ENCODE measurements at regions not wholly inside any gene's neighbourhood (a gene's known extent, or its start where the extent isn't known, plus 50 kb on each side); places are given as distances from the start of the nearest gene placed in this dataset.

DNA sequence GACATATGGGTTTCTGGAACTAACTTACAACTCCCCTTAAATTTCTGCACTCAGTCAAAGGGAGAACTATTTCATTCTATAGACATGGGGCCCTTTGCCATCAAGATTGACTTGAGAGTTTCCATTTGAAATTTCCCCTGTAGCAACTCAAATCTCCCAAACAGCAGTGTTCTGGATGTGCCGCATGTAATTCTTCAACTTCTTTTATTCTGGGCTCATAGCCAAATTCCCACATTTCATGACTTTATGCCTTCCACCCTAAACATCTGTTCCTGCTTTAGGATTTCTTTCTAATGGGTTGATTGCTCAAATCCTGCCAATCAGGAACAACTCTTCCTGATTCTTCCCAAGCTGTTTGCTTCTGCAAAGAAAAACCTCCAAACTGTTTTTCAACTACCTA lies 336.0 kb downstream of the TBC1D4 start:
- no peak overlapping the region for H3K4me3 ChIP-seq
- H3K4me1 ChIP-seq, result no peaks in the 10 kb centered on the region
- DNase-seq, result no peak
- H3K27ac ChIP-seq, result no peak overlapping the region
- no peak overlapping the region for H3K9ac ChIP-seq (ENCODE audit: low read depth in 2 of 2, low read length in 2 of 2)
- no peaks in the 10 kb centered on the region for H3K9me3 ChIP-seq
- H3K27me3 ChIP-seq, result no peaks in the 10 kb centered on the region
- intact Hi-C loops (cut with DNase I), result no loop called here
- no peaks in the 10 kb centered on the region for H3K36me3 ChIP-seq
- TF ChIP-seq, protein P1, sequence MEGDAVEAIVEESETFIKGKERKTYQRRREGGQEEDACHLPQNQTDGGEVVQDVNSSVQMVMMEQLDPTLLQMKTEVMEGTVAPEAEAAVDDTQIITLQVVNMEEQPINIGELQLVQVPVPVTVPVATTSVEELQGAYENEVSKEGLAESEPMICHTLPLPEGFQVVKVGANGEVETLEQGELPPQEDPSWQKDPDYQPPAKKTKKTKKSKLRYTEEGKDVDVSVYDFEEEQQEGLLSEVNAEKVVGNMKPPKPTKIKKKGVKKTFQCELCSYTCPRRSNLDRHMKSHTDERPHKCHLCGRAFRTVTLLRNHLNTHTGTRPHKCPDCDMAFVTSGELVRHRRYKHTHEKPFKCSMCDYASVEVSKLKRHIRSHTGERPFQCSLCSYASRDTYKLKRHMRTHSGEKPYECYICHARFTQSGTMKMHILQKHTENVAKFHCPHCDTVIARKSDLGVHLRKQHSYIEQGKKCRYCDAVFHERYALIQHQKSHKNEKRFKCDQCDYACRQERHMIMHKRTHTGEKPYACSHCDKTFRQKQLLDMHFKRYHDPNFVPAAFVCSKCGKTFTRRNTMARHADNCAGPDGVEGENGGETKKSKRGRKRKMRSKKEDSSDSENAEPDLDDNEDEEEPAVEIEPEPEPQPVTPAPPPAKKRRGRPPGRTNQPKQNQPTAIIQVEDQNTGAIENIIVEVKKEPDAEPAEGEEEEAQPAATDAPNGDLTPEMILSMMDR (IDR thresholded peaks at IDR 0.05), result no peak

DNA sequence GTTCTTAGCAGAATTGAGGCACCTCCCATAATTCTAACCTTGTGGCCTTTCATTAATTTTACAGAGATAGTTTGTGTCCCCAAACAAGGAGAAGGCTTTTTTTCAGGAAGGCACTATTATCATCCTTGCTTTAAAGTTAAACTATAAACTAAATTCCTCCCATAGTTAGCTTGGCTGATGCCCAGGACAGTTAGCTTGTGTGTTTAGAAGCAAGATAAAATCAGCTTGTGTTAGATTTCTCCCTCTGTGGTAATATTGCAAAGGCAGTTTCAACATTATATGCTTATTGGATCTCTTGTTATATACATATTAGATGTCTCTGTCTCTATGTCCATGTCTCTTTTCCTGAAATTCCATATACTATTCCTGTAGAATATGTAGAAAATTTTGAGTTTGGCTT lies 342.7 kb downstream of the TBC1D4 start:
- DNase-seq, result no peak
- H3K27me3 ChIP-seq, result no peaks in the 10 kb centered on the region
- intact Hi-C loops (cut with DNase I), result no loop called here
- H3K4me1 ChIP-seq, result no peaks in the 10 kb centered on the region
- TF ChIP-seq, protein P1 (IDR thresholded peaks at IDR 0.05), result no peak
- no peak overlapping the region for H3K9ac ChIP-seq (ENCODE audit: low read depth in 2 of 2, low read length in 2 of 2)
- no peak overlapping the region for H3K27ac ChIP-seq
- H3K4me3 ChIP-seq, result no peak overlapping the region
- no peaks in the 10 kb centered on the region for H3K36me3 ChIP-seq
- H3K9me3 ChIP-seq, result no peaks in the 10 kb centered on the region

DNA sequence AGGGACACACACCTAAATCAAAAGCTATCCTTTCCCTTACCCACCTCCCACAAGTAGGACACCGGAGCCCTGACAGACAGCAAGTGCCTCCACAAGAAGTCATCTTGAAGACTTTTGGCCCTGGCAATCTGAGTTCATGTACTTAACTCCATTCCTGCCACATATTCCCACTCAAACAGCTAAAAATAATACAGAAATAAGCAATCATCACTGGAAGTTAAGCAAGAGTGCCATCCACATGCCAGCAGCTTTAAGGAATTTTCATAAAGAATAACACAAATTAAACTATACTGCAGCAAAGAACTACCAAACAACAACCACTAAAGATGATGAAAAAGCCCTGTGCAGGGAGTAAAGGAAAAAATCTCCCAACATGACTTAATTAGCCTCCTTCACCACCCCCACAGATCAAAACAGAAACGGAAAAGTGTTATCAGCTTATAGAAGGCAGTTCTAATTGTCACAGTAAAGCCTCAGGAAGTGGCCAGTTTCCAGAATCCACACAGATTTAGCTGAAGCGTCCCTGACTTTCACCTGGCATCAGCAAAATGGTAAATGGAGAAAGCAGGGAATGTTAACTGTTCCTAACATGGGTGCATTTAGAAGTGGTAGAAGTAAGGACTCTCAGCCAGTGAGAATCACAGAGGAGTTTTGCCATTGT lies 343.9 kb downstream of the TBC1D4 start:
- intact Hi-C loops (cut with DNase I), result no loop called here
- no peaks in the 10 kb centered on the region for H3K27me3 ChIP-seq
- H3K9ac ChIP-seq (ENCODE audit: low read depth in 2 of 2, low read length in 2 of 2), result no peak overlapping the region
- TF ChIP-seq, protein P1 (IDR thresholded peaks at IDR 0.05), result no peak
- no peaks in the 10 kb centered on the region for H3K4me1 ChIP-seq
- H3K36me3 ChIP-seq, result no peaks in the 10 kb centered on the region
- DNase-seq, result no peak
- H3K27ac ChIP-seq, result no peak overlapping the region
- no peak overlapping the region for H3K4me3 ChIP-seq
- no peaks in the 10 kb centered on the region for H3K9me3 ChIP-seq

DNA sequence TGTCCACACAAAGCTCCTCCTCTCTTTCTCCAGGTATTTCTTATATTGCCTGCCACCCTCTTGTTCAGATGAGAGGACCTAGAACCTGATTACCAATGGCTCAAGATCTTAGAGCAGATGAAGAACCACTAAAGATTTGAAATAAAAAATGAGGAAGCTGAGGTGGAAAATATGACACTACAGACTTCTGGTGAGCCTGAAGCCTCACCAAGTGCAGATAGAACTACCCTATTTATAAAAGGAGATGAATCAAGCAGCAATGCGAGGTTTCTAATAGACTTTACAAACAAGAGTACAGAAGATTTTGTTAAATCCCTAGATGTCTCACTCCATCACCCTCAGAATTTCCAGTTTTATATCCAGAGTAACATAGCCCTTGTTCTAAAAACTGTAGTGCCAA lies 345.8 kb downstream of the TBC1D4 start:
- H3K36me3 ChIP-seq, result no peaks in the 10 kb centered on the region
- intact Hi-C loops (cut with DNase I), result no loop called here
- no peaks in the 10 kb centered on the region for H3K9me3 ChIP-seq
- H3K4me1 ChIP-seq, result no peaks in the 10 kb centered on the region
- H3K27me3 ChIP-seq, result no peaks in the 10 kb centered on the region
- TF ChIP-seq, protein P1 (IDR thresholded peaks at IDR 0.05), result no peak
- DNase-seq, result no peak
- no peak overlapping the region for H3K27ac ChIP-seq
- H3K9ac ChIP-seq (ENCODE audit: low read depth in 2 of 2, low read length in 2 of 2), result no peak overlapping the region
- no peak overlapping the region for H3K4me3 ChIP-seq

DNA sequence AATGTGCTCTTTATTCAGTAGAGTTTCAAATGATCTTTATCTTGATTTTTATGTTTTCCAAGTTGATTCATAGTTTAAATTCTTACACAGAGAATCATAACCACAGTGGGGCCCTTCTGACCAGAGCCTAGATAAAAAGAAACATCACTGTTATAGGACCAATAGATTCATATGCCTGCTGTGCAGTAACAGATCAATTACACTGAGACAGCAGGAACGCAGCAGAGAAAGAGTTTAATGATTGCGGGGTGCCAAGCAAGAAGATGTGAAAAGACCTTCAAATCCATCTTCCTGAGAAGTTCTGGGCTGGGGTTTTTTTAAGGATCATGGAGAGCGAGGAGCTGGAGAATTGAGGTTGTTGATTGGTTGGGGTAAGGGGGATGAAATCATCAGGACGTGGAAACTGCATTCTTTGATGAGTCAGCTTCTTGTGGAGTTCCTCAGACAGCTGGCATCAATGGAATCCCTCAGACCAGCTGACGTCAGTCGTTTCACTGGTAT lies 346.6 kb downstream of the TBC1D4 start:
- intact Hi-C loops (cut with DNase I), result no loop called here
- Histone ChIP-seq H3K27me3 (no peaks in the 10 kb centered on the region), H3K9ac (ENCODE audit: low read depth in 2 of 2, low read length in 2 of 2) (no peak overlapping the region), H3K4me3 (no peak overlapping the region), H3K9me3 (no peaks in the 10 kb centered on the region), H3K36me3 (no peaks in the 10 kb centered on the region), H3K4me1 (no peaks in the 10 kb centered on the region), H3K27ac (no peak overlapping the region)
- TF ChIP-seq, protein P1 (IDR thresholded peaks at IDR 0.05), result no peak
- DNase-seq, result no peak

Measured in colonic mucosa (tissue), 4 donors.